A204.1 (cell line): ENCODE measurements at regions not wholly inside any gene's neighbourhood (a gene's known extent, or its start where the extent isn't known, plus 50 kb on each side); places are given as distances from the start of the nearest gene placed in this dataset.
A peak's percentile ranks its signal among the peaks of the same experiment; 100 is the strongest.
"Not testable (repeated sequence)": the region's sequence is repeated elsewhere in the genome, so short reads cannot be mapped to it uniquely, and the experiment has no call there.

Experiments
- FAIRE-seq: peaks from 2 replicates; lab custom pipeline; 2012; peaks lifted over from hg19 to GRCh38; lab: Jason Lieb, UNC

DNA sequence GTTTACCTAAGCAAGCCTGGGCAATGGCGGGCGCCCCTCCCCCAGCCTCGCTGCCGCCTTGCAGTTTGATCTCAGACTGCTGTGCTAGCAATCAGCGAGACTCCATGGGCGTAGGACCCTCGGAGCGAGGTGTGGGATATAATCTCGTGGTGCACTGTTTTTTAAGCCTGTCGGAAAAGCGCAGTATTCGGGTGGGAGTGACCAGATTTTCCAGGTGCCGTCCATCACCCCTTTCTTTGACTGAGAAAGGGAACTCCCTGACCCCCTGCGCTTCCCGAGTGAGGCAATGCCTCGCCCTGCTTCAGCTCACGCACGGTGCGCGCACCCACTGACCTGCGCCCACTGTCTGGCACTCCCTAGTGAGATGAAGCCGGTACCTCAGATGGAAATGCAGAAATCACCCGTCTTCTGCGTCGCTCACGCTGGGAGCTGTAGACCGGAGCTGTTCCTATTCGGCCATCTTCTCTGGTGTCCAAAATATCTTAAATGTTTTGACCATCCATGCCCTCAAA is 698.8 kb upstream of the AADAT start:
- FAIRE-seq = not testable (repeated sequence)

DNA sequence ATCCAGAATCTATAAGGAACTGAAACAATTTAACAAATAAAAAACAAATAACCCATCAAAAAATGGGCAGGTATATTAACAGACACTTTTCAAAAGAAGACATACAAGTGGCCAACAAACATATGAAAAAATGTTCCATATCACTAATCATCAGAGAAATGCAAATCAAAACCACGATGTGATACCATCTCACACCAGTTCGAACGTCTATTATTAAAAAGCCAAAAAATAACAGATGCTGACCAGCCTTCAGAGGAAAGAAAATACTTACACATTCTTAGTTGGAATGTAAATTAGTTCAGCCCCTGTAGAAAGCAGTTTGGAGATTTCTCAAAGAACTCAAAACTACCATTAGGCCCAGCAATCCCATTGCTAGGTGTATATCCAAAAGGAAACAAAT is 687.9 kb upstream of the AADAT start:
- no peak for FAIRE-seq

GRCh38 chr4:170776983-170777382 is 687.2 kb upstream of the AADAT start:
- no peak for FAIRE-seq

DNA sequence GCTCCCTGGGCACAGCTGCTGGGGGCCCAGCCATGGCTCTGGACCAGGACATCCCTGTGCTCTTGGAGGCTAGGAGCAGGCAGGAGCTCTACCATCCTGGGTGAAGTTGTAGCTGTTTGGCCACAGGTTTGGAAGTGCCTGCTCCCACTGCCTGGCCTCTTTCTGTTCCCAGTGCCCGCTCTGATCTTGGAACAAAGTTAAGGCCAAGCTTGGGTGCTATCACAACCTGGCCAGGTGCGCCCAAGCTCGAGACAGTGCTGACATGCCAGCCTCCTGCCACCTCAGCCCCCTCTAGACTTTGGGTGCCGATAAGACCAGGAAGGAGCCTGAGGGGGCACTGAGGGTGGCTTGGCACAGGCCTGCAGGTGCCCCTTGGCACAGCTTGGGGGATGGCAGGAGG is 686.1 kb upstream of the AADAT start:
- FAIRE-seq = no peak

- no peak for FAIRE-seq
Observed at GRCh38 chr4:170773709-170774273, 684.0 kb upstream of the AADAT start.

- no peak for FAIRE-seq
Observed at GRCh38 chr4:170772429-170772828, 682.7 kb upstream of the AADAT start.

DNA sequence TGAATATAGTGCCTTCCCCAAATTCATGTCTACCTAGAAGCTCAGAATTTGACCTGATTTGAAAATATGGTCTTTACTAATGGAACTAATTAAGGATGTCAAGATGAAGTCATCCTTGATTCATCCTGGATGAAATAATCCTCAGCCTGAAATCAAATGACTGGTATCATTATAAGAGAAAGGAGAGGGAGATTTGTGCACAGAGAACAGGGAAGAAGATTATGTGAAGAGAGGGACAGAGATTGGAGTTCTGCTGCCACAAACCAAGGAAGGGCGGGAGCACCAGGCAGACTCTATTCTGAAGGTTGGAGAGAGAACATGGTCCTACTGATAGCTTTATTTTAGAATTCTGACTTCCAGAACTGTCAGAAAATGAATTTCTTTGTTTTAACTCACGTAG is 680.9 kb upstream of the AADAT start:
- FAIRE-seq = no peak

- no peak for FAIRE-seq
Observed at GRCh38 chr4:170769862-170770261, 680.1 kb upstream of the AADAT start.

- no peak for FAIRE-seq
Observed at GRCh38 chr4:170758988-170759387, 669.2 kb upstream of the AADAT start.

DNA sequence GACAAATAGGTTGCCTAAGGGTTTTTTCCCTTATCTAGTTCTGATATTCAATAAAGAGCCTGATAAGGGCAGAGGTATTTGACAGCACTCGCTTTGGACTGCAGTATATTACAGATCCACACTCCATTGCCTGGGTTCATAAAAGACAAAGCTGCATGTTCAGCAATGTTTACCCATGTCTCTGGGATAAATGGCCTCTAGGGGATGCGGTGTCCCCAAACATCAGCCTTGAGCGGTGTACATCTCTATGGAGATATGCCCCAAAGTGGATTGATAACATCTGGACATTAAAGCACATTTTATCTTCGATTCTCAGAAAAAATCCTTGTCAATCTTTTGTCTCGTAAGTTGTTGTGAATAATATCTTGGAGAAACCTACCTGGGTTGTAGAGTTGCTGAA is 660.8 kb upstream of the AADAT start:
- no peak for FAIRE-seq

DNA sequence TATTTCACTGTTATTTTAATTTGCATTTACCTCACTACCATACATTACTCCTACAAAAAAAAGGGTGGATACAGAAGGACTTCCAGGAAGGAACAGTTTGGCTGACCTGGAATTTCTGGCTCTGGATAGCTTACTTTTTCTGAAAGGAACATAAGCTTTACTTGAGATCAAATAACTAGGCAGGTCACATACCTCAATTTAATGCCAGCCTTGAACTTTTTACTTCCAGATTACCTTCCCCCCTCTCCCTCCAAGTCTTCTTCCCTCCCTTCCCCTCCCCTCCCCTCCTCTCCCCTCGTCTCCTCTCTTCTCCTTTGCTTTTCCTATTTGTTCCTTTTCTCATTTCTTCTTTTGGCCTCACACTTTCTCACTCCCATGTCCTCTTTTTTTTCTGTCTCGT is 659.2 kb upstream of the AADAT start:
- no peak for FAIRE-seq

GRCh38 chr4:170743633-170744032 is 653.9 kb upstream of the AADAT start:
- no peak for FAIRE-seq

DNA sequence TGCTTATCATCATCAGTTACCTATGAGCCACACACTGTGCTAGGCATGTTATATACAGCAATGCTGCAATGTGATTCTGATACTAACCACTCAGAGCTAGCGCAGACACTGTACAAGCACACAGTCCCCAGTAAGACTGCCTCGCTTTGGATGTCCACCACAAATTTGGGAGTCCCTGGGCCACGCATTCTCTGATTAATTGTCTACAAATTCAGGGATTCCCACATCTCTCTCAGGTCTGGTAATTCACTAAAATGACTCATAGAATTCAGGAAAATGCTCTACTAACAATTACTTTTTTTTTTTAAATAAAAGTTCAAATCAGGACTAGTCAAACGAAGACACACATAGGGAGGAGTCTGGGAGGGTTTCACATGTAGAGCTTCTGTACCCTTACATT is 652.1 kb upstream of the AADAT start:
- FAIRE-seq = no peak

DNA sequence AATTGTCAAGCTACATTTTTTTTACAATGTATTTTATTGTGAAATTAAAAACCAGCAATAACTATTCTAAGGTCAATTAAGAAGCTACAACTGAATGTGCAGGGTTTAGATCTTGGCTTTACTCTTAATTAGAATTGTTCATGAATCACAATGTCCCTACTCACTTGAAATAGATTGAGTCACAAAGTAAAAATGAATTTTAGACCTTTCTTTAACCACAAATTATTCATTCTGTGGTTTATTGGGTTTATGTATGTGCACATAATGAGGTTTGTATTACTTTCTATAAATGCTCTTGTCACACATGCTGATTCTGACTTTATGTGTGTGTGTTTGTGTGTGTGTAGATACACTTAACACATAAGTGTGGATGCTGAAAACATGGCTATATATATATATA is 647.0 kb upstream of the AADAT start:
- FAIRE-seq = no peak

DNA sequence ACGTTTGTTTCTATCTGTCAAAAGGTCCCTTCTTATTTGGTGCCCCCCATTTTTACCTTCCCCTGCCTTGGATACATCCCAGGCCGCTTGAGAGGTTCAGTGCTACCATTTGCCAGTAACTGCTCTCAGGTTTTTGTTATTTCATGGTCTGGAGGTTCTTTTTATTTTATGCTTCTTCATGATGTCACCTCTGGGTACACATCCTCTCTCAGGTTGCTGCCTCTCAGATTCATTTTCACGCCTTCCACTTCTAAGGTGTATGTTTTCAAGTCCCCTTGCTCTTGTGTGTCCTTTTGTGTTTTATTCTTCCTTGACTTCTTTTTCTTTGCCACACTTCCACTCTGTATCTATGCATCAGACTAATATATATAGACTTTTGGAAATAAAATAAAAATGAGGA is 640.1 kb upstream of the AADAT start:
- no peak for FAIRE-seq

DNA sequence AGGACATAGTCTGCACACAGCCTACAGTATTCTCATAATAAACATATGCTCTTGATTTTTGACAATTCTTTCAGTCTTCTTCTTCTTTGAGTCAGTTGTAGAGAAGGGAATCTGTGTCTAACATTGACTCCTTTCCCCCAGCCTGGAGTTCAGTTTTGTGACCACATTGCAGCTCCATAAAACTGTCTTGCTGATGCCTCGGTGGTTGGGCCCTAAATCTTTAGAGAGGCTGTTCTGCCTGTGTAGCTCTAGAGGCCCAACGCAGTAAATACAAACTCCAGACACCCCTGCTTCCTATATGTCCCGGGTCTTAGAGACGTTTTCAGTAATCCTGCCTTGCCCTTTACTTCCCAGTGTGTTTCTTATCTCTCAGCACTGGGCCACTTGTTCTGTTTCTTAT is 639.5 kb upstream of the AADAT start:
- no peak for FAIRE-seq

DNA sequence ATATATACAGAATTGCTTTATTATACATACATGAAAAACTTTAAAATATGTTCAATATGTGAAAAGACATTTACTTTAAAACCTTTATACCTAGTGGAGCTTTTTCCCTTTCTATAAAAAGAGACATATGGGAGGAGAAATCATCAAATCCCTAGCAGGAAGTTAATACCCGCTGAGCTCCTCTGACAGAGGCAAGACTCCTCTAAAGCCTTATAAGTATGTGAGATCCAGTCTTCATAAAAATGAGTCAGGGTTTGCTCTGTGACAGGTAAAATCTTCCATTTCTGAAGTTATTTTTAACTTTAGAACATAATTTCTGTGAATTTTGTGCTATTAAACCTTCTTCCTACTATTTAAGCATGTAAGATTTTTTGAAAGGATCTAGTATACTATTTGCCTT is 634.4 kb upstream of the AADAT start:
- no peak for FAIRE-seq

GRCh38 chr4:170723171-170723570 is 633.4 kb upstream of the AADAT start:
- no peak for FAIRE-seq

DNA sequence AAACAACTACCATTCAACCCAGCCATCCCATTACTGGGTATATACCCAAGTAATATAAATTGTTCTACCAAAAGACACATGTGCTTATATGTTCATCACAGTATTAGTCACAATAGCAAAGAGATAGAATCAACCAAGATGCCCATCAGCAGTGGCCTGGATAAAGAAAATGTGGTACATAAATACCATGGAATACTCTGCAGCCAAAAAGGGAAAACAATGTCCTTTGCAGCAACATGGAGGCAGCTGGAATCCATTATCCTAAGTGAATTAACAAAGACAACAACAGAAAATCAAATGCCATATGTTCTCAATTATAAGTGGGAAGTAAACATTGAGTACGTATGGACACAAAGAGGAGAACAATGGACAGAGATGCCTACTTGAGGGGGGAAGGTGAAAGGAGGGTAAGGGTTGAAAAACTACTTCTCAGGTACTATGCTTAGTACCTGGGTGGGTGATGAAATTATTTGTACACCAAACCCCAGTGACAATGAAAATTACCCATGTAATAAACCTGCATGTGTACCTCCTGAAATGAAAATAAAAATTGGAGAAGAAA is 632.1 kb upstream of the AADAT start:
- FAIRE-seq = no peak

DNA sequence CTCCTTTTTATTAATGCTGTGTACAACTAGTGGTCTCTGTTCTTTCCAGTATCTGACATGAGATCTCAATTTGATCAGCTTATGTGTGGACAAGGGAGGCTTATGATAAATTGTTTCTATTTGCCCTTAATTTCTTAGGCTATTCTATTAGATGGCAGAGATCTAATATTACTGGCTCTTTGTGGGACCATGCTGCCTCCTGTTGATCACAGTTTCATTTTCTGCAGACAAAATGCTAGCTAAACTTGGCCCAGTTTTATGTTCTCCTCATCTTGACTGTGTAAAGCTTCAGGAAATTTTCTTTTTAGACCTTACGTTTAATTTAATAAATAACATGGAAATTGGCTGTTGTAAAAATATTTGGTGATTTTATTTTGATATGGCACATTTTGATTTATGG is 627.1 kb upstream of the AADAT start:
- FAIRE-seq = no peak

GRCh38 chr4:170705907-170706306 is 616.2 kb upstream of the AADAT start:
- FAIRE-seq = no peak

DNA sequence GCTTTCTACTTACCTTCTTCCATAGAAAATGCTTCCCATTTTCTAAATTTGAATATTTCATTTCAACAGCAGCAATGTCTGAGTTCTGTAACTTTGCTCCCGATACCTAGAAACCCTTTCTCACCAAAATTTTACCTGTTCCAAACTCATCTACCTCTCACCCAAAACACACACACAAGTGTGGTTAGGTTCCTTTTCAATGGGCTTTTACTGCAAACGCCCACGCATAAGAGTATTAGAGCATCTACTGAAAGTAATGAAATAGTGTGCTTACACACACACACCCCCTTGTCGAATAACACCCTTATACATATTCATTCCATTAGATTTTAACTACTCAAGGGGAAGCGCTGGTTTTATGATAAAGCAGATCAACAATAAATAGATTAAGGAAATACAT is 610.3 kb upstream of the AADAT start:
- no peak for FAIRE-seq

GRCh38 chr4:170698334-170698733 is 608.6 kb upstream of the AADAT start:
- FAIRE-seq = no peak

DNA sequence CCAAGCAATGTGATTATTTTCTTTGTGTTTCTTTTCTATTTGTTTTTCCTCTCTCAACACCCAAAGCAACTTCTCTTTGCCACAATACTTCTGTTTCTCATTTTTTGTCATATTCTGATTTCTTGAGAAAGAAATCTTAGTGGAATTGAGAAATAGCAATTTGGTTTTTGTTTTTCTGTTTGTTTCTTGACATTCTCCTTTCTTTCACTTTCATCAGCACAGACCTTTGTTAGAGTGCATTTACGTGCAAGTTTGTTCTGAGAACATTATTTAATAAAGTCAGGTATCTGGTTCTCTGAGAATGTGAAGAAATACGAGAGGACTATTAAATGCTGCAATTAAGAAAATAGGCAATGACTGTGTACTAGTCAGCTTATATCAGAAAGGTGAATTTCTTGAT is 608.1 kb upstream of the AADAT start:
- FAIRE-seq = no peak

GRCh38 chr4:170697045-170697444 is 607.3 kb upstream of the AADAT start:
- peak; percentile 34 for FAIRE-seq
